ENCODE measurements at regions not wholly inside any gene's neighbourhood (a gene's known extent, or its start where the extent isn't known, plus 50 kb on each side); places are given as distances from the start of the nearest gene placed in this dataset.
"Not testable (repeated sequence)": the region's sequence is repeated elsewhere in the genome, so short reads cannot be mapped to it uniquely, and the experiment has no call there.

GRCh38 chr12:131509701-131510100 lies 201.2 kb upstream of the SFSWAP start:
- Histone ChIP-seq H3K9me3 (ENCODE audit: control insufficient read depth, insufficient read depth, low read length) (no peaks in the 10 kb centered on the region), H3K4me1 (ENCODE audit: control insufficient read depth, insufficient read depth, low read length) (peaks cover 17% of the 10 kb centered on the region), H3K36me3 (ENCODE audit: control insufficient read depth, insufficient read depth, low read length) (no peaks in the 10 kb centered on the region), H3K27ac (ENCODE audit: low read depth, low read length) (no peak overlapping the region), H3K4me3 (ENCODE audit: low read depth, low read length) (no peak overlapping the region), H3K27me3 (ENCODE audit: control insufficient read depth, insufficient read depth, low read length) (no peaks in the 10 kb centered on the region)
- 74% methylated on average over 6 of the region's 7 CpGs for WGBS (ENCODE audit: insufficient coverage)
- peak in 1 of 6 donors; percentile 68 for DNase-seq (ENCODE audit: low read depth in 4 of 6, low spot score in 6 of 6)

DNA sequence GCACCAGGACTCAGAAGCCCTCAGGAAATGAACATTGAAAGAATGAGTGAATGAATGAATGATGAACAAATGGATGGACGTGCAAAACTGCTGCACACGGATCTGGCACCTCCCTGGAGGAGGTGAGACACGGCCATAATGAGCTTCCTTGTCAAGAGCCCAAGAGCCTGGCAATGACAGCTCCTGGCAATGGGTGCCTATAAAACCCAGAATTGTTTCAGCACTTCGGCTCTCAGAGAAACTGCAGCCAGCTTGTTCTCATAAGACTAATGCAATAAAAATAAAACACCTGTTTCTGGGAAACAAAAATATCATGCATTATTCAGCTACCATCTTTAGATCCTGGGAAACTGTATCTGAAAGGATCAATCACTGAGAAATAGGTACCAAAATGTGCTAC lies 200.5 kb upstream of the SFSWAP start:
- Histone ChIP-seq H3K9me3 (ENCODE audit: control insufficient read depth, insufficient read depth, low read length) (no peaks in the 10 kb centered on the region), H3K4me1 (ENCODE audit: control insufficient read depth, insufficient read depth, low read length) (peaks cover 17% of the 10 kb centered on the region), H3K36me3 (ENCODE audit: control insufficient read depth, insufficient read depth, low read length) (no peaks in the 10 kb centered on the region), H3K27ac (ENCODE audit: low read depth, low read length) (no peak overlapping the region), H3K4me3 (ENCODE audit: low read depth, low read length) (no peak overlapping the region), H3K27me3 (ENCODE audit: control insufficient read depth, insufficient read depth, low read length) (no peaks in the 10 kb centered on the region)
- 38% methylated on average over 4 of the region's 4 CpGs for WGBS (ENCODE audit: insufficient coverage)
- DNase-seq (ENCODE audit: low read depth in 4 of 6, low spot score in 6 of 6), result peak in 1 of 6 donors; percentile 77

- H3K4me3 ChIP-seq (ENCODE audit: low read depth, low read length), result no peak overlapping the region
- peaks cover 17% of the 10 kb centered on the region for H3K4me1 ChIP-seq (ENCODE audit: control insufficient read depth, insufficient read depth, low read length)
- no peak for DNase-seq (ENCODE audit: low read depth in 4 of 6, low spot score in 6 of 6)
- no peaks in the 10 kb centered on the region for H3K36me3 ChIP-seq (ENCODE audit: control insufficient read depth, insufficient read depth, low read length)
- H3K9me3 ChIP-seq (ENCODE audit: control insufficient read depth, insufficient read depth, low read length), result no peaks in the 10 kb centered on the region
- no peak overlapping the region for H3K27ac ChIP-seq (ENCODE audit: low read depth, low read length)
- no peaks in the 10 kb centered on the region for H3K27me3 ChIP-seq (ENCODE audit: control insufficient read depth, insufficient read depth, low read length)
- 69% methylated on average over 5 of the region's 7 CpGs for WGBS (ENCODE audit: insufficient coverage)
These were observed 199.5 kb upstream of the SFSWAP start for GRCh38 chr12:131511391-131511802.

DNA sequence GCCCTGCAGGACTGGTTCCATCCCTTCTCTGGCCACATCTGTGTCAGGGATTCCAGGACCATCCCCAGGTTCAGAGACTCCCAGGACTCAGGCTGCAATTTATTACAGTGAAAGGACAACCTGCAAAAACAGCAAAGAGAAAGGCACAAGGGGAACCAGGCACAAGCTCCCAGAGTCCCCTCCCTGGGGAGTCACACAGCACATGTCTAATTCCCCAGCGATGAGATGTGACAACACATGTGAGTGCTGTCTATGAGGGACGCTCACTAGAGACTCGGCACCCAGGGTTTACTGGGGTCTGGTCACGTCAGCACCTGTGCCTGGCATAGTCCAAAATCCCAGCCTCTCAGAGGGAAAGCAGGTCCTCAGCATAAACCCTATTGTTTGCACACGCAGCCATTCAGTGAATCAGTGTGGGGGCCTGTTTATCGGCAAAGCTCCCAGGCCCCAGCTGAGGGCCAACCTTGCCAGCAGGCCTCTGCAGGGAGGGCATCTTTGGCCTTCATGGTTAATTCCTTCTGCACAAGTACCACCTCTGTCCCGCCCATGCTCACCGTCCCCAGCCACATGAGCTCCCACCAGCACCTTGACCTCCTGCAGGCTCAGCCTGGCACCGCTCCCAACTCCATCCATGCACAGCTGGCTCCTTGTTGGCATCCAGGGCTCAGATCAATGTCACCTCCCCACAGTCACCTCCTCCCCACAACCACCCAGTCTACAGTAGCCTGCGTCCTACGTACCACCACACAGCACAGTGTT lies 198.9 kb upstream of the SFSWAP start:
- H3K4me3 ChIP-seq (ENCODE audit: low read depth, low read length), result no peak overlapping the region
- H3K27me3 ChIP-seq (ENCODE audit: control insufficient read depth, insufficient read depth, low read length), result no peaks in the 10 kb centered on the region
- no peak overlapping the region for H3K27ac ChIP-seq (ENCODE audit: low read depth, low read length)
- H3K36me3 ChIP-seq (ENCODE audit: control insufficient read depth, insufficient read depth, low read length), result no peaks in the 10 kb centered on the region
- WGBS (ENCODE audit: insufficient coverage), result 68% methylated on average over 11 of the region's 11 CpGs
- peaks cover 17% of the 10 kb centered on the region for H3K4me1 ChIP-seq (ENCODE audit: control insufficient read depth, insufficient read depth, low read length)
- no peaks in the 10 kb centered on the region for H3K9me3 ChIP-seq (ENCODE audit: control insufficient read depth, insufficient read depth, low read length)
- DNase-seq (ENCODE audit: low read depth in 4 of 6, low spot score in 6 of 6), result no peak

- Histone ChIP-seq H3K36me3 (ENCODE audit: control insufficient read depth, insufficient read depth, low read length) (no peaks in the 10 kb centered on the region), H3K4me3 (ENCODE audit: low read depth, low read length) (no peak overlapping the region), H3K4me1 (ENCODE audit: control insufficient read depth, insufficient read depth, low read length) (peaks cover 17% of the 10 kb centered on the region), H3K27me3 (ENCODE audit: control insufficient read depth, insufficient read depth, low read length) (no peaks in the 10 kb centered on the region), H3K27ac (ENCODE audit: low read depth, low read length) (no peak overlapping the region), H3K9me3 (ENCODE audit: control insufficient read depth, insufficient read depth, low read length) (no peaks in the 10 kb centered on the region)
- no peak for DNase-seq (ENCODE audit: low read depth in 4 of 6, low spot score in 6 of 6)
- WGBS (ENCODE audit: insufficient coverage), result 54% methylated on average over 6 of the region's 6 CpGs
These were observed 197.3 kb upstream of the SFSWAP start for GRCh38 chr12:131513606-131514005.

DNA sequence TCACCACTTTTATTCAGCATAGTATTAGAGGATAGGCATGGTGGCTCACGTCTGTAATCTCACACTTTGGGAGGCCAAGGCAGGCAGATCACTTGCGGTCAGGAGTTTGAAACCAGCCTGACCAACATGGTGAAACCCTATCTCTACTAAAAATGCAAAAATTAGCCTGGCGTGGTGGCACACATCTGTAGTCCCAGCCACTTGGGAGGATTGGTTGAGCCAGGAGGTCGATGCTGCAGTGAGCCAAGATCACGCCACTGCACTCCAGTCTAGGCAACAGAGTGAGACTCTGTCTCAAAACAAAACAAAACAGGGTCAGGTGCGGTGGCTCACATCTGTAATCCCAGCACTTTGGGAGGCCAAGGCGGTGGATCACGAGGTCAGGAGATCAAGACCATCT lies 190.3 kb upstream of the SFSWAP start:
- H3K27ac ChIP-seq (ENCODE audit: low read depth, low read length); H3K27me3 ChIP-seq (ENCODE audit: control insufficient read depth, insufficient read depth, low read length); H3K4me3 ChIP-seq (ENCODE audit: low read depth, low read length); H3K4me1 ChIP-seq (ENCODE audit: control insufficient read depth, insufficient read depth, low read length); H3K36me3 ChIP-seq (ENCODE audit: control insufficient read depth, insufficient read depth, low read length); H3K9me3 ChIP-seq (ENCODE audit: control insufficient read depth, insufficient read depth, low read length); DNase-seq (ENCODE audit: low read depth in 4 of 6, low spot score in 6 of 6): not testable (repeated sequence)
- 100% methylated on average over 3 of the region's 8 CpGs for WGBS (ENCODE audit: insufficient coverage)

- Histone ChIP-seq H3K27me3 (ENCODE audit: control insufficient read depth, insufficient read depth, low read length) (no peaks in the 10 kb centered on the region), H3K4me1 (ENCODE audit: control insufficient read depth, insufficient read depth, low read length) (no peaks in the 10 kb centered on the region), H3K9me3 (ENCODE audit: control insufficient read depth, insufficient read depth, low read length) (no peaks in the 10 kb centered on the region), H3K27ac (ENCODE audit: low read depth, low read length) (no peak overlapping the region), H3K36me3 (ENCODE audit: control insufficient read depth, insufficient read depth, low read length) (no peaks in the 10 kb centered on the region), H3K4me3 (ENCODE audit: low read depth, low read length) (no peak overlapping the region)
- DNase-seq (ENCODE audit: low read depth in 4 of 6, low spot score in 6 of 6), result no peak
- WGBS (ENCODE audit: insufficient coverage), result 93% methylated on average over 5 of the region's 6 CpGs
These were observed 189.6 kb upstream of the SFSWAP start for GRCh38 chr12:131521326-131521725.

- Histone ChIP-seq H3K4me3 (ENCODE audit: low read depth, low read length) (no peak overlapping the region), H3K27ac (ENCODE audit: low read depth, low read length) (no peak overlapping the region), H3K9me3 (ENCODE audit: control insufficient read depth, insufficient read depth, low read length) (no peaks in the 10 kb centered on the region), H3K4me1 (ENCODE audit: control insufficient read depth, insufficient read depth, low read length) (no peaks in the 10 kb centered on the region), H3K27me3 (ENCODE audit: control insufficient read depth, insufficient read depth, low read length) (no peaks in the 10 kb centered on the region), H3K36me3 (ENCODE audit: control insufficient read depth, insufficient read depth, low read length) (no peaks in the 10 kb centered on the region)
- DNase-seq (ENCODE audit: low read depth in 4 of 6, low spot score in 6 of 6), result no peak
- WGBS (ENCODE audit: insufficient coverage), result 85% methylated on average over 20 of the region's 23 CpGs
These were observed 184.9 kb upstream of the SFSWAP start for GRCh38 chr12:131525795-131526508.

- H3K36me3 ChIP-seq (ENCODE audit: control insufficient read depth, insufficient read depth, low read length), result no peaks in the 10 kb centered on the region
- 86% methylated on average over 7 of the region's 11 CpGs for whole genome bisulfite sequencing (ENCODE audit: insufficient coverage)
These were observed 183.8 kb upstream of the SFSWAP start for GRCh38 chr12:131527092-131527491.

DNA sequence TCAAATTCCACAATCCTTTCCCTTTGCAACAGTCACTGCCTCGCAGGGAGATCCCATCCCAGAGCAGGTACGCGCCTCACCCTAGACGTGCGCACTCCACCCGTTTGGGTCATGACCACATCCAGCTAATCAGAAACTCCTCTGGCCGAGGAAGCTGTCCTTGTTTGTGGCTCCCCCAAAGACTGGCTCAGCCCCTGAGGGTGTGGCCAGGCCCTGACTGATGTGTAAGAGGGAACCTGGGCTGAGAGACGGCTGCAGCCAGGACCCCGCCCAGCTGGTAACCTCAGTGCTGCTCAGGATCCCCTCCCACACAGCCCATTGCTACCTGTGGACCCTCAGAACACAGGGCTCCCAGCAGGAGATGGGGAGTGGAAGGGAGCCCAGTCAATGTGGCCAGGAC lies 183.2 kb upstream of the SFSWAP start:
- no peaks in the 10 kb centered on the region for H3K27me3 ChIP-seq (ENCODE audit: control insufficient read depth, insufficient read depth, low read length)
- 92% methylated on average over 4 of the region's 9 CpGs for WGBS (ENCODE audit: insufficient coverage)
- H3K36me3 ChIP-seq (ENCODE audit: control insufficient read depth, insufficient read depth, low read length), result no peaks in the 10 kb centered on the region
- no peaks in the 10 kb centered on the region for H3K4me1 ChIP-seq (ENCODE audit: control insufficient read depth, insufficient read depth, low read length)
- no peak overlapping the region for H3K27ac ChIP-seq (ENCODE audit: low read depth, low read length)
- no peak for DNase-seq (ENCODE audit: low read depth in 4 of 6, low spot score in 6 of 6)
- no peaks in the 10 kb centered on the region for H3K9me3 ChIP-seq (ENCODE audit: control insufficient read depth, insufficient read depth, low read length)
- no peak overlapping the region for H3K4me3 ChIP-seq (ENCODE audit: low read depth, low read length)

More at GRCh38 chr12:131527092-131527491, 183.8 kb upstream of the SFSWAP start:
- Histone ChIP-seq H3K27ac (ENCODE audit: low read depth, low read length) (no peak overlapping the region), H3K27me3 (ENCODE audit: control insufficient read depth, insufficient read depth, low read length) (no peaks in the 10 kb centered on the region), H3K4me3 (ENCODE audit: low read depth, low read length) (no peak overlapping the region), H3K9me3 (ENCODE audit: control insufficient read depth, insufficient read depth, low read length) (no peaks in the 10 kb centered on the region), H3K4me1 (ENCODE audit: control insufficient read depth, insufficient read depth, low read length) (no peaks in the 10 kb centered on the region)
- no peak for DNase-seq (ENCODE audit: low read depth in 4 of 6, low spot score in 6 of 6)
